Gastroesophageal sphincter (tissue), 4 donors: ENCODE measurements at regions not wholly inside any gene's neighbourhood (a gene's known extent, or its start where the extent isn't known, plus 50 kb on each side); places are given as distances from the start of the nearest gene placed in this dataset.

Experiments
- ATAC-seq: fragments of 150-250 bp; one replicate; pipeline ENCODE4 v1.9.1; 2016; ENCODE audit warnings: mild to moderate bottlenecking, moderate library complexity
- H3K27ac ChIP-seq, 4 donors: fragments of 200-600 bp; sonication (generic) in 3 of 4; 1 replicate in 3 of 4; 2 replicates in 1 of 4; pipeline ENCODE4 v1.5.1; 2016 to 2019
- H3K27me3 ChIP-seq: fragments of 200-600 bp; sonication (generic); one replicate; pipeline ENCODE4 v1.5.1; 2019
- H3K36me3 ChIP-seq, 2 donors: fragments of 200-600 bp; sonication (generic); one replicate each; pipeline ENCODE4 v1.5.1; 2019; ENCODE audit warnings: control low read depth in 1 of 2
- H3K4me1 ChIP-seq, 3 donors: fragments of 200-600 bp; sonication (generic); 1 replicate in 2 of 3; 2 replicates in 1 of 3; pipeline ENCODE4 v1.5.1; 2016 to 2019; ENCODE audit warnings: control low read depth in 2 of 3
- H3K4me3 ChIP-seq, 2 donors: fragments of 200-600 bp; sonication (generic); one replicate each; pipeline ENCODE4 v1.5.1; 2019; ENCODE audit warnings: mild to moderate bottlenecking in 1 of 2, moderate library complexity in 1 of 2
- H3K9me3 ChIP-seq, 3 donors: fragments of 200-600 bp; sonication (generic); one replicate each; pipeline ENCODE4 v1.5.1; 2017 to 2019; ENCODE audit warnings: control low read depth in 2 of 3
- EP300 ChIP-seq: sonication (generic); formaldehyde crosslinking; IDR thresholded peaks from one replicate; pipeline ENCODE4 v1.6.1; 2017; ENCODE audit warnings: antibody characterized with exemption, mild to moderate bottlenecking
- POLR2A ChIP-seq, 2 donors: fragments of 450-650 bp; IDR thresholded peaks; one replicate each; pipeline ENCODE4 v1.6.1; 2017; ENCODE audit warnings: antibody characterized with exemption in 2 of 2, mild to moderate bottlenecking in 2 of 2, moderate library complexity in 1 of 2
- POLR2AphosphoS5 ChIP-seq: sonication (generic); formaldehyde crosslinking; IDR thresholded peaks from one replicate; pipeline ENCODE4 v1.6.1; 2017; ENCODE audit warnings: antibody characterized with exemption
- WGBS, 2 donors: methylation state at CpG; one replicate each; pipeline ENCODE4 v1.1.5; 2018; ENCODE audit warnings: low coverage in 1 of 2; 5-methylcytosine and 5-hydroxymethylcytosine counted together
- TF ChIP-seq, protein P1 (sequence below), 4 experiments: fragments of 200-600 bp in 2 of 4; fragments of 450-650 bp in 2 of 4; sonication (generic) in 1 of 4; IDR thresholded peaks; one replicate each; pipeline ENCODE4 v1.5.1; 2017 to 2019; ENCODE audit warnings: antibody characterized with exemption in 4 of 4, mild to moderate bottlenecking in 2 of 4, moderate library complexity in 2 of 4

DNA sequence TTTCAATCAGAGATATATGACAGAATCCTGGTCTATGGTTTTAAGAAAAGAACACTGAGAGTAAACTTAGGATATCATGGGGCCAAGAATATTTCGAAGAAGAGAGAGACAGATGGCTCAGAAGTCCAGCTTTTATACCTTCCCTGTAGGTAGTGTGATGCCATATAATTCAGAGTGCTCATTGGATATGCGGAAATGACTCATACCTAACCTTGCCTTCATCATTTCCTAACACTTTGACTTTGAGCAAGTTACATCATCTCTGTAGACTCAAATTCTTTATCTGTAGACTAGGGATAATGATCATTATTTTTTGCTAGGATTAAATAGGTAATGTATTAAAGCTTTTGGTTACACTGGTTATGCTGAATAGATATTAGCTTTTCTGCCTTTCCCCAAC, 461.6 kb upstream of the CNTNAP5 start:
- no peak overlapping the region for H3K27ac ChIP-seq
- H3K9me3 ChIP-seq = no peaks in the 10 kb centered on the region
- H3K4me3 ChIP-seq = no peak overlapping the region
- no peaks in the 10 kb centered on the region for H3K4me1 ChIP-seq
- TF ChIP-seq EP300 (no peak), POLR2AphosphoS5 (no peak)
- no peaks in the 10 kb centered on the region for H3K27me3 ChIP-seq
- WGBS, 2 donors = 83 to 94% methylated on average over 2 of the region's 2 CpGs
- H3K36me3 ChIP-seq = no peaks in the 10 kb centered on the region
- ATAC-seq = no peak

DNA sequence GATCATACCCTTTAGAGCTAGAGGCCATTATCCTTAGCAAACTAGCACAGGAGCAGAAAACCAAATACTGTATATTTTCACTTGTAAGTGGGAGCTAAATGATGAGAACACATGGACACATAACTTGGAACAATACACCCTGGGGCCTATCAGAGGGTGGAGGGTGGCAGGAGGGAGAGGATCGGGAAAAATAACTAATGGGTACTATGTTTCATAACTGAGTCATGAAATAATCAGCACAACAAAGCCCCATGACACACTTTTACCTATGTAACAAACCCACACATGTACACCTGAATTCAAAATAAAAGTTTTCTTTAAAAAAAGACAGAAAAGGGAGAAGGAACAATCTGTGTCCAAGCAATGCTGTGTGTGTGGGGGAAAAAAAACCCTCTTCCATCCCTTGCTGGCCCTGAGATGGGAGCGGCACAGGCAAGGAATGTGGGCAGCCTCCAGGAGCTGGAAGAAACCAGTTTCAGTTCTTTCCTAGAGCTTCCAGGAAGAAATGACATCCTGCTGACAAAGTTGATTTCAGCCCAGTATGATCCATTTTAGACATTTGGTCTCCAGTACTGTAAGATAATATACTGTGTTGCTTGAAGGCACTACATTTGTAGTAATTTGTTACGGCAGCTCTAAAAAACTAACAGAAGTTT, 458.7 kb upstream of the CNTNAP5 start:
- 83 to 86% methylated on average over 3 of the region's 3 CpGs for WGBS, 2 donors
- TF ChIP-seq POLR2AphosphoS5 = no peak
- TF ChIP-seq, protein P1, sequence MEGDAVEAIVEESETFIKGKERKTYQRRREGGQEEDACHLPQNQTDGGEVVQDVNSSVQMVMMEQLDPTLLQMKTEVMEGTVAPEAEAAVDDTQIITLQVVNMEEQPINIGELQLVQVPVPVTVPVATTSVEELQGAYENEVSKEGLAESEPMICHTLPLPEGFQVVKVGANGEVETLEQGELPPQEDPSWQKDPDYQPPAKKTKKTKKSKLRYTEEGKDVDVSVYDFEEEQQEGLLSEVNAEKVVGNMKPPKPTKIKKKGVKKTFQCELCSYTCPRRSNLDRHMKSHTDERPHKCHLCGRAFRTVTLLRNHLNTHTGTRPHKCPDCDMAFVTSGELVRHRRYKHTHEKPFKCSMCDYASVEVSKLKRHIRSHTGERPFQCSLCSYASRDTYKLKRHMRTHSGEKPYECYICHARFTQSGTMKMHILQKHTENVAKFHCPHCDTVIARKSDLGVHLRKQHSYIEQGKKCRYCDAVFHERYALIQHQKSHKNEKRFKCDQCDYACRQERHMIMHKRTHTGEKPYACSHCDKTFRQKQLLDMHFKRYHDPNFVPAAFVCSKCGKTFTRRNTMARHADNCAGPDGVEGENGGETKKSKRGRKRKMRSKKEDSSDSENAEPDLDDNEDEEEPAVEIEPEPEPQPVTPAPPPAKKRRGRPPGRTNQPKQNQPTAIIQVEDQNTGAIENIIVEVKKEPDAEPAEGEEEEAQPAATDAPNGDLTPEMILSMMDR (IDR thresholded peaks at IDR 0.05) = no peak
- TF ChIP-seq POLR2A (IDR thresholded peaks at IDR 0.05) = no peak
- no peak for TF ChIP-seq EP300
- H3K4me3 ChIP-seq = no peak overlapping the region
- ATAC-seq = no peak
- H3K27me3 ChIP-seq = no peaks in the 10 kb centered on the region
- no peaks in the 10 kb centered on the region for H3K4me1 ChIP-seq
- H3K9me3 ChIP-seq = no peaks in the 10 kb centered on the region
- H3K27ac ChIP-seq = no peak overlapping the region
- H3K36me3 ChIP-seq = no peaks in the 10 kb centered on the region

DNA sequence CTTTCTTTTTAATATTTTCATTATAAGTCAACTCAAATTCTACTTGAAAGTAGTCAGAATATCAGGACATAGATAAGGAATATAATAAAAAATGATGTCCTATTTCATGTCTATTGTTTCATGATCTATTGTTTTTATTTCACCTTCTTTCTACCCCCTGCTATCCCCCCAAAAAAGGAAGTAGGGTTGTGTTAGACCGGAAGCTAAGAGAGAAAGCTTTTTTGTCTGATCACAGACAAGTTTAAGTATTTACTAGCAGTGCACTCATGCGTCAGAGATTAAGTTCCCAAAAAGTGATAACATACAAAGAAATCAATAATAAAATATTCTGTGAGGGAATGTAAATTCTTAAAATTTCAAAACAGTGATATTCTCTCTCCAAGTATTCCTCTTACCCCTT, 447.1 kb upstream of the CNTNAP5 start:
- Histone ChIP-seq H3K9me3 (no peaks in the 10 kb centered on the region), H3K4me1 (no peaks in the 10 kb centered on the region), H3K4me3 (no peak overlapping the region), H3K27me3 (no peaks in the 10 kb centered on the region), H3K27ac (no peak overlapping the region), H3K36me3 (no peaks in the 10 kb centered on the region)
- 42 to 51% methylated on average over 2 of the region's 2 CpGs for WGBS, 2 donors
- no peak for ATAC-seq
- no peak for TF ChIP-seq POLR2AphosphoS5
- TF ChIP-seq EP300 = no peak
- TF ChIP-seq, protein P1 (IDR thresholded peaks at IDR 0.05) = no peak
- no peak for TF ChIP-seq POLR2A (IDR thresholded peaks at IDR 0.05)

DNA sequence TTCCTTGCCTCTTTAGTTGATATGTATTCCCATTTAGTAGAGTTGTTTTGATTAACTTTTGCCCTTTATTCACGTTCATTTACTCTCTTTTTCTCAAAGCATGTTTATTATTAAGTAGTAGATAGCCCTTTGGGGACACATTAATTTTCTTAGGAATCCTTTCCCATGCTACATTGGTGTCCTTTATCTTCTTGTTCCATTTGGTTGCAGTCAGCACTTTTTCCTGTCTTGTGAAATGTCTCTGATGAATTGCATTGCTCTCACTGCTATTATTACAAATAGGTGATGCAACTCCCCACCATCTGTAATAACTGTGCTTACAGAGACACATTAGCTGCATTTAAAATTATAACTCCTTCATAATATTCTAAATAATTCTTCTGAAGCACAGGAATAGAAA, 428.5 kb upstream of the CNTNAP5 start:
- H3K27me3 ChIP-seq = no peaks in the 10 kb centered on the region
- WGBS, 2 donors = 13 to 15% methylated on average over 1 of the region's 1 CpG
- TF ChIP-seq POLR2AphosphoS5 (no peak), POLR2A (IDR thresholded peaks at IDR 0.05) (no peak), EP300 (no peak)
- TF ChIP-seq, protein P1 (IDR thresholded peaks at IDR 0.05) = no peak
- no peak overlapping the region for H3K27ac ChIP-seq
- H3K36me3 ChIP-seq = no peaks in the 10 kb centered on the region
- no peak for ATAC-seq
- H3K9me3 ChIP-seq = no peaks in the 10 kb centered on the region
- no peak overlapping the region for H3K4me3 ChIP-seq
- H3K4me1 ChIP-seq = no peaks in the 10 kb centered on the region

DNA sequence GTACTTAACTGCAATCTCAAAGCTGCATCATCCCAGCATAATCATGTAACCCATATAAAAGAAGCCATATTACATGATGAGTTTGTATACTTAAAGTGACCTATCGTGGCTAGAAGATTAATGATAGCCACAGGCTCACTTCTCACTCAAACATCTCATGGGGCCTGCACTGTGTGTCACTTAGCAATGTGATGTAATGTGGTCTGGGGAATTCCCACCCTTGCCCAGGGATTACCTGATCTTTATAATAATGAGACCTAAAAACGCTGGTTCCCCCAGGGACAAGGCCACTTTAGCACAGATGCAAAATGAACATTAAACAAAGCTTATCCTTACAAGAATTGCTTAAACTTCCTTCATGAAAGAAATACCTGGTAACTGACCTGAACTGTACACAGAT, 427.1 kb upstream of the CNTNAP5 start:
- Histone ChIP-seq H3K36me3 (no peaks in the 10 kb centered on the region), H3K27me3 (no peaks in the 10 kb centered on the region), H3K9me3 (no peaks in the 10 kb centered on the region), H3K27ac (no peak overlapping the region), H3K4me3 (no peak overlapping the region), H3K4me1 (no peaks in the 10 kb centered on the region)
- WGBS, 2 donors = 50 to 63% methylated on average over 1 of the region's 2 CpGs
- TF ChIP-seq, protein P1 (IDR thresholded peaks at IDR 0.05) = no peak
- TF ChIP-seq EP300 (no peak), POLR2AphosphoS5 (no peak), POLR2A (IDR thresholded peaks at IDR 0.05) (no peak)
- ATAC-seq = no peak
